Stimulated activated CD8-positive, alpha-beta memory T cell treated with anti-CD3 and anti-CD28 coated beads, Interleukin-7, amount 100 ng/mL, for 48 hours (primary cell): ENCODE measurements at regions not wholly inside any gene's neighbourhood (a gene's known extent, or its start where the extent isn't known, plus 50 kb on each side); places are given as distances from the start of the nearest gene placed in this dataset.

Experiments used
- DNase-seq, 2 donors: peaks; one replicate each; pipeline ENCODE4 v3.0.0-alpha.2; 2020; ENCODE audit warnings: low read depth in 1 of 2; ENCODE audit errors: extremely low read depth in 1 of 2

- no peak for DNase-seq
Measured at GRCh38 chr14:97748616-97749015, 951.4 kb downstream of the VRK1 start.

- no peak for DNase-seq
Measured at GRCh38 chr14:97757491-97757890, 960.3 kb downstream of the VRK1 start.

GRCh38 chr14:97760050-97760449, 962.9 kb downstream of the VRK1 start:
- no peak for DNase-seq

DNA sequence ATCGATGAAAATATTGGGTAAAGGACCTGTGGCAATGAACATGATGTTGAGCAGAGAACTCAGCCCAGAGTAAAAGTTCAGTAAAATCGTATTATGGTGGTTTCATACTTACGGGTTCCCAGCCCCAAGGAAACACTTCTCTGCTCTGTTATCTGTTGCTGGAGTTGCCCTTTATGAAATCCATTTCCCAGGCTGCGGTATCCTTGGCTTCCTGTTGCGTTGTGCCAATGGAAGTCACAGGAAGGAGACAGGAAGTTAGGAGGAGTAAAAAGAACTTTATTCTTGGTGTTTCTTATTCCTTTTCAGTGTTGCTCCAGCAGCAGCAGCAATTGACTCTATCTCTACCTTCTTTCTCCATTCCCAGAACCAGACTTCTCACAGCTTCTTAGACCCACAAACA, 965.2 kb downstream of the VRK1 start:
- no peak for DNase-seq

- DNase-seq: no peak
Measured at GRCh38 chr14:97771340-97772045, 974.3 kb downstream of the VRK1 start.

DNA sequence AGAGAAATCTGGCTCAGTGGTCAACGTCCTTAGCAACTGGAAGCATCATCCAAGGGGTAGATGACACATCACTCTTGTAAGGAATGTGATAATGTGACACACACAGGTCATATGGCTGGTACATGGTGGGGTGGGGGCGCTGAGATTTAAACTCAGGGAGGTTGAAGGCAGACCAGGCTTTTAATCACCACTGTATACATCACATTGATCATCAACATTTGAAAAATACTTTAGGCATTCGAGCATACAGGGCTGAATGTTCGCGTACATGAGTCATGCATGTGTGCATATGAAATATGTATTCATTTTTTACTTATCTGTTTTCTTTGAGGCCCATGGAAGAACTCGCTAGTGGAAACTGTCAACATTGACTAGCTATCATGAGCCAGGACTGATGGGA, 976.4 kb downstream of the VRK1 start:
- no peak for DNase-seq

DNA sequence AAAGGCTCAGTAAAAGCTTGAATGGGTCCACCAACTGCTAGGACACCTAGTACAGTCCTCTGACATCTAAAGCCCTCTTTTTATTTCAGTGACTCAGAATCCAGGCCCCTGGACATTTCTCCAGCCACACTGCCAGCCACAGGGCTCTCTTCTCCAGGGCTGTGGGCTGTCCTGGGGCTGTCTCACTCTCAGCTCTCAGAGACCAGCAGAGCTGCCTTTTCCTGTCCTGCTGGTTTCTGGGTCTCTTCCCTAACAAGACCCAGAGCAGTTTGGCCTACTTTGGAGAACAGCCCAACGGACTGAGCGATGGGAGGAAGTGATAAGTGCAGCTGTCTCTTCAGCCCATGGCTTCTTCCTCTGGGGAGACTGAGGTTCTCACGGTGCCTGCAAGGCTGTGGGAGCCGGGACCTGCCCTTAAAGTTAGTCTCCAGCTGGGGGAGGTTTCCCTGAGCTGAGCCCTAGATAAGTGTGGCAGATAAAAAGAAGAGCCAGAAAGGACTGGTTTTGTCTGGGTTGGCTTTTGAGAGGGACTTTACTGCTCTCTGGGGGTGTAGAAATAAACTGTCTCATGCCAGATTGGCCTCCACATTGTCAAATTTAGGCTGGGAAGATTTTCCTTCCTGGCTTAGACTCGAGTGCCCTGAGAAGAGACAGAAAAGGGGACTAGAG, 979.8 kb downstream of the VRK1 start:
- DNase-seq: no peak

DNA sequence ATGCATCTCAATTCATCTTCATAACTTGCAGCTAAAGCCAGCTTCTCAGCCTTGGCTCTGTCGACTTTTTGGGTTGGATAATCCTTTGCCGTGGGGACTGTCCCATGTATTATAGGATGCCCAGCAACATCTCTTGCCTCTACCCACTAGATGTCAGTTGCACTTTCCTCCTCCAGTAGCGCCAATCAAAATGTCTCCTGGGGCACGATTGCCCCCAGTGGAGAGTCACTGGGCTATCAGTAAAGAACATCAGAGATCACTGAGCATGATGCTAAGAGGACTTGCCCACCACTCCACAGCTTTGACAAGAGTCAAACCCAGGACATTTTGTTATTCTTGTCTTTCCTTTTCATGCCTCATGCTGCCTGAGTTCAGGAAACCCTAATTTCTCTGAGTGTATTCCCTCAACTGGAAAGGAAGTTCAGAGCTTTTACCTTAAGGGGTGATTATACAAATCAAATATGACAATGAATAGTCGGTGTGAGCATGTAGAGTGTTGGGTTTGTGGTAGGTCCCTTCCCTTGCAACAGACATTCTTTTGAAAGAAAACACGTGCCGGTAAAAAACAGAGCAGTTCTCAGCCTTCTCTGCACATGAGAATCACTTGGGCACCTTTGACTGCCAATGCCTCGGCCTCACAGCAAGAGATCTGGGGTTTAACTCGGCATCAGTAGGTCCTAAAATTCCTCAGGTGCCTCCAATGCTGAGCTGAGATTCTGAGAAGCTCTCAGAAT, 980.6 kb downstream of the VRK1 start:
- no peak for DNase-seq

GRCh38 chr14:97779140-97779539, 982.0 kb downstream of the VRK1 start:
- DNase-seq: no peak

GRCh38 chr14:97780804-97781203, 983.6 kb downstream of the VRK1 start:
- DNase-seq: no peak

DNA sequence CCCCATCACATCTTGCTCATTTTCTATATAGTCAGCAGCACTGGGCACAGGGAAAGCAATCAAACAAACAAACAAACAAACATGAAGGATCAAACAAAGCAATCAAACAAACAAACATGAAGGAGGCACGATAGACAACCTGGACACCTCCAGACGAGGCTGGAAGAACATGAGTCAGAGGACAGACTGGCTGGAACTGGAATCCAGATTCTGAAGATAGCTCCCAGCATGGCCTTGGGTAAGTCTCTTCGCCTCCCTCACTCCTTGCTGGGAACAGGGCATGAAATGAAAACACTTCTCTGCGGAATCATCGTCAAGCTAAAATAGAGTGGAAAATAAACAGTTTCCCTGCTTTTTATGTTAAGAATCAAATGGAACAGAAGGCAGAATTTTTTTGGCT, 984.8 kb downstream of the VRK1 start:
- no peak for DNase-seq

DNA sequence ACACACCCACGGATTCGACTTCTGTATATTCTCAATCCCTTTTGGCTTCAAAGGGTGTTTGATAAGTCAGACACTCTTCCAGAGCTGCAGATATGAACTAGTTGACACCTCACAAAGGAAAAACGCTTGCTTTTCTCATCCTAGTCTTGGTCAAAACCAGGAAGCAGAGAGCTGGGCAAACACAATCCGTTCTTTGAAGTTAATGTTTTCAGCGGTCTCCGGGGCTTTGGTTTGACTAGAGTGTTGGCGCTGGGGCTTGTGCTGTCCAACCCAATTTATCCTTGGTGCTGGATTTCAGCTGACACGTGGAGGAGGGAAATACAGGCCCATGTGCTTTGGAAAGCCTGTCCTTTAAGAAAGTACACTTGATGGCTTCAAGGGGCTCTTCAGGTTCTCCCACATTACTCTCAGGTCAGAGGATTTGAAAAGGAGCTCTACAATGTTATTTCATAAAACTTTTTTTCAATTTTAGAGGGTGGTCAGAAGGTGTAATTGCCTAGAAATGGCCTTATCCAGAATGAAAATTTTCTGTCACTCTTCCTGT, 985.8 kb downstream of the VRK1 start:
- no peak for DNase-seq

GRCh38 chr14:97785495-97785894, 988.3 kb downstream of the VRK1 start:
- DNase-seq: no peak

GRCh38 chr14:97788364-97788763, 991.2 kb downstream of the VRK1 start:
- DNase-seq: no peak

- no peak for DNase-seq
Measured at GRCh38 chr14:97788846-97789526, 991.8 kb downstream of the VRK1 start.

- no peak for DNase-seq
Measured at GRCh38 chr14:97791072-97791471, 993.9 kb downstream of the VRK1 start.

DNA sequence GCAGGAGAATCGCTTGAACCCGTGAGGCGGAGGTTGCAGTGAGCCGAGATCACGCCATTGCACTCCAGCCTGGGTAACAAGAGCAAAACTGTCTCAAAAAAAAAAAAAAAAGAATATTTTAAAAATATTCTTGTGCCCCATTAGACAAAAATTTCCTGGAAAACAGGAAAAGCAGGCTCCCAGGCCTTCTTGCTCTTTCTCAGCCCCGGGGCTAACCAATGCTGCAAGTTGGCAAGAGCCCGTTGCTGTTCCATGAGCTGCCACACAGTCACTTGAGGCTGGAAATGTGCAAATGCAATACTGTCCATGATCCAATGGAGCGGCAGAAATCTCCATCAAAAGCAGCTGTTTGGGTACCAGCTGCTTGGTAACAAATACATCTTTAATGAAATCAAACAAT, 994.7 kb downstream of the VRK1 start:
- no peak for DNase-seq

GRCh38 chr14:97796511-97796910, 999.3 kb downstream of the VRK1 start:
- no peak for DNase-seq

DNA sequence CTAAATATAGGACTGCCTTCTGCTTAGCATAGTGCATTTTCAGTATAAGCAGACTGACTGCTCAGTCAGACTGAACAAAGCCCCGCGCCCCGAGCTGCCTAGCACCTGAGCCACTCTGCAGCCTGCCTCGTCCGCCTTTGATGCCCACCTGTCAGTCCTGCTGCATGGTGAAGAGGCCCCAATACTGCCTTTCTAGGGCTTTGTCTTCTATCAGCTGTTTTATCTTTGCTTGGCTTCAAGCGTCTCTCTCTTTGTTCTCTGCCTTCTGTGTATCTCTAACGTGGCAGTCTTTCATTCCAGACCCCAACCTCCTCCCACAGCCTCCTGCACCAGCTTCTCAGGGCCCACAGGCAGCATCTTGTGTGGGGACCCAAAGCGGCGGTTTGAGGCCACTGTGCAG, 1001.0 kb downstream of the VRK1 start:
- no peak for DNase-seq

DNA sequence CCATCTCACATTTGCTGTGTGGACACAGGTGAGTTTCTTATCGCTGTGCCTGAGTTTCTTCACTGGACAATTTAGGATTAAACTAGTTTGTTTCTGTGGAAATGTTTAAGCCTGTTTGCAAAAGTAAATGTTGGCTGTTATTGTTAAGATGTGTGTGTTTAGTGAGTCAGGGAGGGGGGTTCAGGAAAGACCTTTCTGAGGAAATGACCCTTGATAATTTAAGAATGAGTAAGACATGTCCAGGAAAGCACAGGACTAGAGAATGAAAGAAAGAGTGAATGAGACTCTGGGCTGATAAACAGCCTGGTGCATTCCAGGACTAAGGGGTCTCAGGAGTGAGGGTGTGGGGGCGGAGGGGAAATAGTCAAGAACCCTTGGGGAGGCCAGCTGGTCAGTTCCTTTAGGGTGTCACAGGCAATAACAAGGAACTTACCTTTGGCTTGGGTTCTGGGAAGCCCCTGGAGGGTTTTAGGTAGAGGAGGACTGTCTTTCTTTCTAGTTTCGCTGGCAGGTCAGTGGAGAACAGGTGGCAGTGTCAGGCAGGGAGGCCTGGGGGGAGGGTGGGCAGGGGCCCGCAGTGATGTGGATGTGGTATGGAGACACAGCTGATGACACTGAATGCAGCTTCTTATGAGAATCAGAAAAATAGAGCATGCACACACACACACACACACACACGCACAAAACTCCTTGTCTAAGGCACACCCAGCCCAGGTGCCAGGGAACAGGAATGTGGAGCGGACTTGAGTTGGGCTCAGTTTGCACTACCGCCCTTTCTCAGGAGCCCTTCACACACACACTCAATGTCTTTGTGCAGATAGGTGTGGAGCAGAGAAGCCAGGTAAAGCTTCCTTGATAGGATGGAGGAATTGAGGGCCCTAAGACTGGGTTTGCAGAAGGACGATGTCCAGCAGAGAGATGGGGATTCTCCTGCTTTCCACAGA, 1005.5 kb downstream of the VRK1 start:
- DNase-seq: no peak
